ENCODE measurements at regions not wholly inside any gene's neighbourhood (a gene's known extent, or its start where the extent isn't known, plus 50 kb on each side); places are given as distances from the start of the nearest gene placed in this dataset.

GRCh38 chr5:158609333-158610050 lies 490.2 kb downstream of the EBF1 start:
- no peak for TF ChIP-seq CTCF (IDR thresholded peaks at IDR 0.05; ENCODE audit: insufficient read depth, low read length, poor library complexity, severe bottlenecking)
- no peak overlapping the region for H3K4me3 ChIP-seq (replicated peaks; ENCODE audit: low read depth, low read length)
- H3K27me3 ChIP-seq (replicated peaks; ENCODE audit: control insufficient read depth, insufficient read depth, low read length) = no peaks in the 10 kb centered on the region
- no peaks in the 10 kb centered on the region for H3K36me3 ChIP-seq (ENCODE audit: control insufficient read depth, insufficient read depth, low read length)
- no peak for DNase-seq (ENCODE audit: extremely low read depth, insufficient read length)

GRCh38 chr5:158607088-158607487 lies 492.6 kb downstream of the EBF1 start:
- no peak overlapping the region for H3K4me3 ChIP-seq (replicated peaks; ENCODE audit: low read depth, low read length)
- no peaks in the 10 kb centered on the region for H3K27me3 ChIP-seq (replicated peaks; ENCODE audit: control insufficient read depth, insufficient read depth, low read length)
- no peaks in the 10 kb centered on the region for H3K36me3 ChIP-seq (ENCODE audit: control insufficient read depth, insufficient read depth, low read length)
- no peak for DNase-seq (ENCODE audit: extremely low read depth, insufficient read length)
- no peak for TF ChIP-seq CTCF (IDR thresholded peaks at IDR 0.05; ENCODE audit: insufficient read depth, low read length, poor library complexity, severe bottlenecking)

DNA sequence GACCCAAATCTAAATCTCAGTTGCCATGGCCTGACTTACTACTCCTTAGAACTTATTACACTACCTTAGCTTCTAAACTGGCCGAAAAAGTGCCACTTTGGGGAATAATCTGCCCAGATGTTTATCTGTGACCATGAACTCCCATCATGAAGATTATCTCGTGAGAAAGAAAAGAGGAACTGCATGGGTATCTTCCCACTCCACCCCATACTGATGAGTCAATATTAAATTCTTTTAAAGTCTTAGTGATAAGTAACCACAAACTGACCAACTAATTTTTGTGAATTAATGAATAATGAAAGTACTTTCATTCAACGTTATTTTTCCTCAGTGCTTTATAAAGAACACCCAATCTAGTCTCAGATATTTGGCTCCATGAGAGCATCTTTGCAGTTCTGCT lies 493.5 kb downstream of the EBF1 start:
- H3K27me3 ChIP-seq (replicated peaks; ENCODE audit: control insufficient read depth, insufficient read depth, low read length) = no peaks in the 10 kb centered on the region
- H3K4me3 ChIP-seq (replicated peaks; ENCODE audit: low read depth, low read length) = no peak overlapping the region
- H3K36me3 ChIP-seq (ENCODE audit: control insufficient read depth, insufficient read depth, low read length) = no peaks in the 10 kb centered on the region
- no peak for TF ChIP-seq CTCF (IDR thresholded peaks at IDR 0.05; ENCODE audit: insufficient read depth, low read length, poor library complexity, severe bottlenecking)
- DNase-seq (ENCODE audit: extremely low read depth, insufficient read length) = no peak

- Histone ChIP-seq H3K27me3 (replicated peaks; ENCODE audit: control insufficient read depth, insufficient read depth, low read length) (no peaks in the 10 kb centered on the region), H3K4me3 (replicated peaks; ENCODE audit: low read depth, low read length) (no peak overlapping the region), H3K36me3 (ENCODE audit: control insufficient read depth, insufficient read depth, low read length) (no peaks in the 10 kb centered on the region)
- no peak for DNase-seq (ENCODE audit: extremely low read depth, insufficient read length)
- no peak for TF ChIP-seq CTCF (IDR thresholded peaks at IDR 0.05; ENCODE audit: insufficient read depth, low read length, poor library complexity, severe bottlenecking)
Observed at GRCh38 chr5:158602981-158603380, 496.7 kb downstream of the EBF1 start.

DNA sequence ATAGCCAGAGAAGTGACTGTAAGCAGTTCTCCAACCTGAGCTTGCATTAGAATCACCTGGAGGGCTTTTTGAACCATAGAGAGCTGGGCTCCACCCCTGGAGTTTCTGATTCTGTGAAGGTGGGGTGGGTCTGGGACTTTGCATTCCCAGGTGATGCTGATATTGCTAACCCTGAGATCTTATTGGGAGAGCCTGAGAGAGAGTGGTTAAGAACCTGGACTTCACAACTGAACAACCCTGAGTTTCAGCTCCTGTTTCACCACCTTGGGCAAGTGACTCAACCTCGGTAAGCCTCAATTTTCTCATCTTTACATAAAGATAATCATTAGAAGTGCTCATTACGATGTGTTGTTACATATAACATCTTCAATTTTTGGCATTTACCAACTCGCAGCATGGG lies 498.6 kb downstream of the EBF1 start:
- H3K27me3 ChIP-seq (replicated peaks; ENCODE audit: control insufficient read depth, insufficient read depth, low read length) = no peaks in the 10 kb centered on the region
- H3K36me3 ChIP-seq (ENCODE audit: control insufficient read depth, insufficient read depth, low read length) = no peaks in the 10 kb centered on the region
- no peak for DNase-seq (ENCODE audit: extremely low read depth, insufficient read length)
- no peak for TF ChIP-seq CTCF (IDR thresholded peaks at IDR 0.05; ENCODE audit: insufficient read depth, low read length, poor library complexity, severe bottlenecking)
- H3K4me3 ChIP-seq (replicated peaks; ENCODE audit: low read depth, low read length) = no peak overlapping the region

DNA sequence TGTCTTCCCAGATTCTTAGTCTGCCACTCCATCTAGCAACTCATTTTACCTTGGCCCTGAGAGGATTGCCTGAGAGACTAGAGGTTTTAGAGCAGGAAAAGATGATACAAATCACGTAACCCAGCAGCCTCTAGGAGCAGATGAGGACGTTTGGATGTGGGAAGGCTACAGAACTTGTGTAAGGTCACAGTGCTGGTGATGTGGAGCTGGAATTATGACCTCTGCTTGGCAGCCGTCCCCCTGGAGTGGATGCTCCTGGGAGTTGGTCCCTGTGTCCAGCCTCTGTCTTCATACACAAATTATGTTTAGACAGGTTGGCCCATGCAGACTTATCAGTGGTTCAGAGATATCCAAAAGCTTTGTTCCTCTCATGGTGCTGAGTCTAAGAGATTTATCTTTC lies 499.0 kb downstream of the EBF1 start:
- Histone ChIP-seq H3K36me3 (ENCODE audit: control insufficient read depth, insufficient read depth, low read length) (no peaks in the 10 kb centered on the region), H3K27me3 (replicated peaks; ENCODE audit: control insufficient read depth, insufficient read depth, low read length) (no peaks in the 10 kb centered on the region), H3K4me3 (replicated peaks; ENCODE audit: low read depth, low read length) (no peak overlapping the region)
- TF ChIP-seq CTCF (IDR thresholded peaks at IDR 0.05; ENCODE audit: insufficient read depth, low read length, poor library complexity, severe bottlenecking) = no peak
- DNase-seq (ENCODE audit: extremely low read depth, insufficient read length) = no peak

All from GM06990 (cell line).